HCT116 (cell line): ENCODE measurements at regions not wholly inside any gene's neighbourhood (a gene's known extent, or its start where the extent isn't known, plus 50 kb on each side); places are given as distances from the start of the nearest gene placed in this dataset.

ENCODE experiments used
- ATAC-seq: fragments of 200-7000 bp; cut with Tn5 transposase; 2 replicates; pipeline ENCODE4 v1.9.1; 2020; ENCODE audit warnings: mild to moderate bottlenecking, moderate library complexity
- BruUV-seq: library from RNA; stranded (reverse); fragments of 400-500 nt; replicated peaks from 2 replicates; lab custom pipeline; 2021; lab: Mats Ljungman, UMichigan
- CTCF ChIA-PET: fragments of 300-600 bp; sonication (Branson Sonifier 250); formaldehyde crosslinking; loops from one replicate; lab custom pipeline; 2021; ENCODE audit warnings: antibody characterized with exemption; lab: Charles Lee
- POLR2A ChIA-PET: fragments of 300-600, 350-600 bp; sonication (Branson Sonifier 250); formaldehyde crosslinking; loops from one replicate; lab custom pipeline; 2021; ENCODE audit warnings: antibody characterized with exemption; lab: Charles Lee
- RAD21 ChIA-PET, 2 experiments: fragments of 300-600 bp; sonication (Branson Sonifier 250); formaldehyde crosslinking; loops; one replicate each; lab custom pipeline; 2023; ENCODE audit warnings: low total read pairs in 2 of 2; ENCODE audit not compliant: uncharacterized antibody in 2 of 2, unreplicated experiment in 2 of 2, low non-redundant PET in 1 of 2; lab: Charles Lee
- DNase-seq: peaks from one replicate; pipeline ENCODE4 v3.0.0-alpha.2; 2010; ENCODE audit warnings: low read depth, low spot score
- H2AFZ ChIP-seq: fragments of 200-600 bp; shearing (Covaris generic), sonication (generic); 2 replicates; pipeline ENCODE4 v1.6.1; 2017; ENCODE audit warnings: low read depth, mixed run types, mixed read lengths, antibody characterized with exemption, low read length; ENCODE audit not compliant: poor library complexity, severe bottlenecking
- H3K27ac ChIP-seq: 2 replicates; pipeline ENCODE4 v1.5.1; 2012; ENCODE audit warnings: low read depth, low read length
- H3K27me3 ChIP-seq: fragments of 200-600 bp; sonication (generic); 2 replicates; pipeline ENCODE4 v1.6.1; 2016; ENCODE audit warnings: mixed run types, low read length, mixed read lengths; ENCODE audit not compliant: insufficient read depth
- H3K36me3 ChIP-seq, 2 experiments: fragments of 200-500 bp in 1 of 2; fragments of 200-600 bp in 1 of 2; sonication (Bioruptor generic) in 1 of 2; sonication (generic) in 1 of 2; 2 replicates each; pipeline versions ENCODE4 v1.5.1 to v1.6.1; 2014 to 2016; ENCODE audit warnings: low read length in 2 of 2, inconsistent platforms in 1 of 2, mixed read lengths in 1 of 2, mixed run types in 1 of 2; ENCODE audit not compliant: insufficient read depth in 2 of 2, control insufficient read depth in 1 of 2
- H3K4me1 ChIP-seq, 2 experiments: fragments of 200-600 bp in 1 of 2; sonication (generic) in 1 of 2; 2 replicates each; pipeline versions ENCODE4 v1.5.1 to v1.6.1; 2012 to 2017; ENCODE audit warnings: low read length in 2 of 2, inconsistent platforms in 1 of 2, mild to moderate bottlenecking in 1 of 2, mixed read lengths in 1 of 2, mixed run types in 1 of 2, moderate library complexity in 1 of 2; ENCODE audit not compliant: insufficient read depth in 2 of 2, control insufficient read depth in 1 of 2
- H3K4me2 ChIP-seq: fragments of 200-600 bp; sonication (generic); 2 replicates; pipeline ENCODE4 v1.6.1; 2017; ENCODE audit warnings: mixed run types, low read length, mixed read lengths
- H3K4me3 ChIP-seq, 2 experiments: fragments of 200-600 bp in 1 of 2; sonication (generic) in 1 of 2; replicated peaks in 1 of 2; 2 replicates each; pipeline ENCODE4 v1.5.1; 2011 to 2016; ENCODE audit warnings: low read length in 2 of 2, control low read depth in 1 of 2, low read depth in 1 of 2, mild to moderate bottlenecking in 1 of 2, mixed read lengths in 1 of 2, mixed run types in 1 of 2
- H3K79me2 ChIP-seq: fragments of 200-600 bp; sonication (generic); 2 replicates; pipeline ENCODE4 v1.6.1; 2017; ENCODE audit warnings: mild to moderate bottlenecking, mixed run types, low read length, moderate library complexity, mixed read lengths; ENCODE audit not compliant: insufficient read depth
- H3K9ac ChIP-seq: fragments of 200-600 bp; sonication (generic); 2 replicates; pipeline ENCODE4 v1.6.1; 2016; ENCODE audit warnings: low read length, mixed read lengths
- H3K9me2 ChIP-seq: fragments of 200-600 bp; sonication (generic), shearing (Covaris generic); 2 replicates; pipeline ENCODE4 v1.6.1; 2017; ENCODE audit warnings: mixed run types, mild to moderate bottlenecking, moderate library complexity; ENCODE audit not compliant: insufficient read depth
- H3K9me3 ChIP-seq, 2 experiments: fragments of 200-500 bp in 1 of 2; fragments of 200-600 bp in 1 of 2; sonication (Bioruptor generic) in 1 of 2; sonication (generic) in 1 of 2; 2 replicates each; pipeline ENCODE4 v1.6.1; 2014 to 2017; ENCODE audit warnings: low read length in 2 of 2, mixed read lengths in 2 of 2, inconsistent platforms in 1 of 2, low read depth in 1 of 2, mild to moderate bottlenecking in 1 of 2, mixed run types in 1 of 2, moderate library complexity in 1 of 2; ENCODE audit not compliant: control insufficient read depth in 1 of 2, insufficient read depth in 1 of 2
- H4K20me1 ChIP-seq: fragments of 200-600 bp; sonication (generic), shearing (Covaris generic); 2 replicates; pipeline ENCODE4 v1.6.1; 2017; ENCODE audit warnings: mixed run types, mild to moderate bottlenecking, moderate library complexity; ENCODE audit not compliant: insufficient read depth
- ATF3 ChIP-seq: IDR thresholded peaks from 2 replicates; pipeline ENCODE4 v1.6.1; 2012
- CBX3 ChIP-seq: IDR thresholded peaks from 2 replicates; pipeline ENCODE4 v1.6.1; 2012; ENCODE audit warnings: low read depth
- CEBPB ChIP-seq: IDR thresholded peaks from 2 replicates; pipeline ENCODE4 v1.6.1; 2012; ENCODE audit warnings: low read depth
- CTCF ChIP-seq, 3 experiments: fragments of 200-600 bp in 1 of 3; sonication (generic) in 1 of 3; IDR thresholded peaks in 2 of 3; conservative IDR thresholded peaks in 1 of 3; 2 replicates each; pipeline ENCODE4 v1.5.1; 2012 to 2017; ENCODE audit warnings: low read depth in 2 of 3, low read length in 2 of 3, antibody characterized with exemption in 1 of 3, borderline replicate concordance in 1 of 3, control low read depth in 1 of 3, mild to moderate bottlenecking in 1 of 3, mixed read lengths in 1 of 3, mixed run types in 1 of 3, moderate library complexity in 1 of 3; ENCODE audit not compliant: insufficient read depth in 1 of 3
- EZH2phosphoT487 ChIP-seq: fragments of 200-600 bp; IDR thresholded peaks from 2 replicates; pipeline ENCODE4 v1.6.1; 2018; ENCODE audit warnings: antibody characterized with exemption, borderline replicate concordance
- FOSL1 ChIP-seq: IDR thresholded peaks from 2 replicates; pipeline ENCODE4 v1.6.1; 2012; ENCODE audit warnings: low read depth
- JUND ChIP-seq: IDR thresholded peaks from 2 replicates; pipeline ENCODE4 v1.6.1; 2012
- MAX ChIP-seq: IDR thresholded peaks from 2 replicates; pipeline ENCODE4 v1.6.1; 2012
- RAD21 ChIP-seq: IDR thresholded peaks from 2 replicates; pipeline ENCODE4 v1.6.1; 2012; ENCODE audit warnings: low read depth, mild to moderate bottlenecking
- REST ChIP-seq: IDR thresholded peaks from 2 replicates; pipeline ENCODE4 v1.6.1; 2012; ENCODE audit warnings: low read depth
- SP1 ChIP-seq: IDR thresholded peaks from 2 replicates; pipeline ENCODE4 v1.6.1; 2012; ENCODE audit warnings: low read depth
- ZFX ChIP-seq: fragments of 450-650 bp; IDR thresholded peaks from 2 replicates; pipeline ENCODE4 v1.6.1; 2017
- ZNF274 ChIP-seq: fragments of 200-500 bp; sonication (Bioruptor generic); IDR thresholded peaks from 2 replicates; pipeline ENCODE4 v1.6.1; 2014; ENCODE audit warnings: mild to moderate bottlenecking, low read depth, low read length, inconsistent platforms
- intact Hi-C: fragments of 100-400 bp; cut with micrococcal nuclease; formaldehyde crosslinking; loops from 2 replicates; pipeline ENCODE4 v1.10.0; 2022

- ATAC-seq: no peak
- BruUV-seq: no TSS peak
- H3K27ac ChIP-seq: no peak overlapping the region
Observed at GRCh38 chr3:166570102-166570501, 732.9 kb upstream of the BCHE start.

GRCh38 chr3:166569589-166569988 is 732.4 kb upstream of the BCHE start:
- Histone ChIP-seq H3K27me3 (no peaks in the 10 kb centered on the region), H3K36me3 (no peaks in the 10 kb centered on the region), H3K9me3 (no peaks in the 10 kb centered on the region), H3K79me2 (no peaks in the 10 kb centered on the region), H2AFZ (no peak overlapping the region), H4K20me1 (no peaks in the 10 kb centered on the region), H3K4me2 (no peak overlapping the region), H3K27ac (no peak overlapping the region), H3K4me1 (no peaks in the 10 kb centered on the region), H3K4me3 (no peak overlapping the region), H3K9ac (no peak overlapping the region), H3K9me2 (no peaks in the 10 kb centered on the region)
- DNase-seq (no peak), ATAC-seq (no peak)
- CTCF ChIA-PET: no interaction called here
- POLR2A ChIA-PET: no interaction called here
- RAD21 ChIA-PET: no interaction called here
- intact Hi-C loops: no loop called here
- TF ChIP-seq CTCF (IDR thresholded peaks at IDR 0.05 in 2 of 3, conservative IDR thresholded peaks at IDR 0.05 in 1 of 3; ENCODE audit: borderline replicate concordance in 1 of 3, insufficient read depth in 1 of 3, low read depth in 2 of 3, low read length in 2 of 3) (no peak), CBX3 (no peak), REST (no peak), ATF3 (no peak)
- no TSS peak for BruUV-seq

More at GRCh38 chr3:166570102-166570501, 732.9 kb upstream of the BCHE start:
- Histone ChIP-seq H3K36me3 (no peaks in the 10 kb centered on the region), H3K4me3 (no peak overlapping the region), H3K79me2 (no peaks in the 10 kb centered on the region), H2AFZ (no peak overlapping the region), H3K9me2 (no peaks in the 10 kb centered on the region), H4K20me1 (no peaks in the 10 kb centered on the region), H3K9ac (no peak overlapping the region), H3K9me3 (no peaks in the 10 kb centered on the region), H3K4me1 (no peaks in the 10 kb centered on the region), H3K27me3 (no peaks in the 10 kb centered on the region), H3K4me2 (no peak overlapping the region)
- POLR2A ChIA-PET: no interaction called here
- TF ChIP-seq SP1: no peak
- no peak for TF ChIP-seq RAD21
- TF ChIP-seq CEBPB: no peak
- no peak for TF ChIP-seq FOSL1
- TF ChIP-seq ZFX: no peak
- TF ChIP-seq MAX: no peak
- TF ChIP-seq EZH2phosphoT487: no peak
- TF ChIP-seq JUND: no peak
- TF ChIP-seq ZNF274: no peak
- intact Hi-C loops: no loop called here
- CTCF ChIA-PET: no interaction called here
- no peak for DNase-seq
- RAD21 ChIA-PET: no interaction called here
